ENCODE measurements at regions not wholly inside any gene's neighbourhood (a gene's known extent, or its start where the extent isn't known, plus 50 kb on each side); places are given as distances from the start of the nearest gene placed in this dataset.
"Not testable (repeated sequence)": the region's sequence is repeated elsewhere in the genome, so short reads cannot be mapped to it uniquely, and the experiment has no call there.

- TF ChIP-seq, protein P1, sequence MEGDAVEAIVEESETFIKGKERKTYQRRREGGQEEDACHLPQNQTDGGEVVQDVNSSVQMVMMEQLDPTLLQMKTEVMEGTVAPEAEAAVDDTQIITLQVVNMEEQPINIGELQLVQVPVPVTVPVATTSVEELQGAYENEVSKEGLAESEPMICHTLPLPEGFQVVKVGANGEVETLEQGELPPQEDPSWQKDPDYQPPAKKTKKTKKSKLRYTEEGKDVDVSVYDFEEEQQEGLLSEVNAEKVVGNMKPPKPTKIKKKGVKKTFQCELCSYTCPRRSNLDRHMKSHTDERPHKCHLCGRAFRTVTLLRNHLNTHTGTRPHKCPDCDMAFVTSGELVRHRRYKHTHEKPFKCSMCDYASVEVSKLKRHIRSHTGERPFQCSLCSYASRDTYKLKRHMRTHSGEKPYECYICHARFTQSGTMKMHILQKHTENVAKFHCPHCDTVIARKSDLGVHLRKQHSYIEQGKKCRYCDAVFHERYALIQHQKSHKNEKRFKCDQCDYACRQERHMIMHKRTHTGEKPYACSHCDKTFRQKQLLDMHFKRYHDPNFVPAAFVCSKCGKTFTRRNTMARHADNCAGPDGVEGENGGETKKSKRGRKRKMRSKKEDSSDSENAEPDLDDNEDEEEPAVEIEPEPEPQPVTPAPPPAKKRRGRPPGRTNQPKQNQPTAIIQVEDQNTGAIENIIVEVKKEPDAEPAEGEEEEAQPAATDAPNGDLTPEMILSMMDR (IDR thresholded peaks at IDR 0.05): not testable (repeated sequence)
- not testable (repeated sequence) for TF ChIP-seq POLR2A (IDR thresholded peaks at IDR 0.05)
Measured at GRCh38 chr7:79995741-79996140, 138.9 kb upstream of the GNAI1 start.

Measured in Peyer's patch (tissue), 4 donors.